ENCODE measurements at regions not wholly inside any gene's neighbourhood (a gene's known extent, or its start where the extent isn't known, plus 50 kb on each side); places are given as distances from the start of the nearest gene placed in this dataset.

- peak; percentile 23 for DNase-seq (ENCODE audit: low read depth)
- H3K4me3 ChIP-seq (ENCODE audit: low read length), result no peak overlapping the region
- no peak for TF ChIP-seq CTCF (conservative IDR thresholded peaks at IDR 0.05; ENCODE audit: low read length)
These were observed 83.3 kb downstream of the SPRY1 start for GRCh38 chr4:123479944-123480343.

DNA sequence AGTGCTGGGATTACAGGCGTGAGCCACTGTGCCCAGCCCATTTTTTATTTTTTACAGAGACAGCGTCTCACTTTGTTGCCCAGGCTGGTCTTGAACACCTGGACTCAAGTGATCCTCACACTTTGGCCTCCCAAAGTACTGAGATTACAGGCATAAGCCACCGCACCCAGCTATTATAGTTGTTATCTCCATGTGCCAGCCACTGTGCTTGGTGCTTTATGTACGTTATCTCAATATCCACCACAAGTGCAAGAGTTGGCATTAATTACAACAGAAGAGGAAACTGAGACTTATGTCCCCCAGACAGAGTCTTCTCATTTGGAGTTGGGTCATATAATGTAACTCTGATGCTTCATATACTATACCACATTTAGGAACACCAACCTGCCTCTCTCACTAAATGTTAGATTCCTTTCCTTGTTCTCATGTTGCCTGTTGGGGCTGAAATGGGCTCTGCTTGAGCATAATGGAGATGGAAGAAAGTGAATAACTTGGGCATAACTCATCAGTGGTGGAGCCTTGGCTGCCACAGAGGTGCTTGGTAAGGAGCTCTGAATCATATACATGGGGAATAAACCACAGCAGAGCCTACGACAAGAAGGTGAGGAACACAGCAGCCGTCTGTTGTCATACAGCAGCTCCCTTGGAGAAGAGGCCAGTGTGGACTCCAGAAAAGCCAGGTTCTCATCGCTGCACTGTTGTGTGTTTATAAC is 84.3 kb downstream of the SPRY1 start:
- H3K4me3 ChIP-seq (ENCODE audit: low read length), result no peak overlapping the region
- DNase-seq (ENCODE audit: low read depth), result peak; percentile 71
- no peak for TF ChIP-seq CTCF (conservative IDR thresholded peaks at IDR 0.05; ENCODE audit: low read length)

DNA sequence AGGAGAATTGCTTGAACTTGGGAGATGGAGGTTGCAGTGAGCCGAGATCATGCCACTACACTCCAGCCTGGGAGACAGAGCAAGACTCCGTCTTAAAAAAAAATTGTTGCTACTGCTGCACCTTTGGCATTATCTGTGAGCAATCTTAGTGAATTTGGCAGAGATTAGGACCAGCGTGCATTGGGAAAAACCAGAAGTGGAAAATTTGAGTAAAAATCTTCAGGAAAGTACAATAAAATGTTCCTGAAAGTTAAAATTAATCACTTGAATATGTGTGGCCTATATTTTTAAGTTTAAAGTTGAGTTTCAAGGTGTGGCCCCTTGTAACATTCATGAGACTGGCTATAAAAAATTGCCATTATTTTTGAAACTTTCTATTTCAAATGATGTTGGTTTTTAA is 85.1 kb downstream of the SPRY1 start:
- no peak for DNase-seq (ENCODE audit: low read depth)
- TF ChIP-seq CTCF (conservative IDR thresholded peaks at IDR 0.05; ENCODE audit: low read length), result no peak
- H3K4me3 ChIP-seq (ENCODE audit: low read length), result no peak overlapping the region

- no peak for TF ChIP-seq CTCF (conservative IDR thresholded peaks at IDR 0.05; ENCODE audit: low read length)
- no peak for DNase-seq (ENCODE audit: low read depth)
These were observed 87.8 kb downstream of the SPRY1 start for GRCh38 chr4:123484291-123484926.

DNA sequence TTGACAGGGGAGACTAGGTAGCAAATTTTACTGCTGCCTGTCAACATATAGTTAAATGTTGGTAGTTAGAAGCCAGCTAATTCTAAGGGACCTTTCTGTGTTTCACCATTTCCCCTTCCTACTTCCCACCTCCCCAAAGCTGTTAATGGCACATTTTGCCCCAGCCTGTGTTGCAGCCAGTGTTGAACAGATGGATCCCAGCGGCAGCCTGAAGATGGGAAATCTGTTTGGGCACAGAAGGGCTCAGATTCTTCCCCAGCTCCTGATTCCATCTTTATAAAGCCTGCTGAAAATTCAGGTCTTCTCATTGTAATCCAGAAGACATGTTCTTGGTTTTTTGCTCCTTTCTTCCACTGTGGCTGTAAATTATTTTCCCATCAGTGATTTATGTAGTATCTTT is 89.0 kb downstream of the SPRY1 start:
- H3K4me3 ChIP-seq (ENCODE audit: low read length), result no peak overlapping the region
- no peak for DNase-seq (ENCODE audit: low read depth)
- no peak for TF ChIP-seq CTCF (conservative IDR thresholded peaks at IDR 0.05; ENCODE audit: low read length)

More at GRCh38 chr4:123484291-123484926, 87.8 kb downstream of the SPRY1 start:
- no peak overlapping the region for H3K4me3 ChIP-seq (ENCODE audit: low read length)

DNA sequence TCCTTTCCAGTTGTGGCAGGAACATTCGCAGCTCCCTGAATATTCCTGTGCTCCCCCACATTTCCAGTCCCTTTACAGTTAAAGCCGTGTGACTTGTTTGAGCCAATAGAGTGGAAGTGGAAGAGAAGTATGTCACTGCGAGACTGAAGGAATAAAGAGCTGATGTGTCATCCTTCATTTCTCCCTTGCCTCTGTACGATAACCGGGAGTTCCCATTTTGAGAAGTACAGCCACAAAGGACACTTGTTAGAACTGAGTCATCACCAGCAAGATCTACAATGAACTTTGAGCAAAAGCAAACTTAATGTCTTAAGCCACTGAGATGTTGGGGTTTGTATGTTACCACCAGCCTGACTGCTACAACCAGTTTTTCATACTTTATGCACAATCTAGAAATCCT is 92.3 kb downstream of the SPRY1 start:
- no peak for TF ChIP-seq CTCF (conservative IDR thresholded peaks at IDR 0.05; ENCODE audit: low read length)
- H3K4me3 ChIP-seq (ENCODE audit: low read length), result no peak overlapping the region
- peak; percentile 24 for DNase-seq (ENCODE audit: low read depth)

GRCh38 chr4:123495530-123495929 is 98.9 kb downstream of the SPRY1 start:
- DNase-seq (ENCODE audit: low read depth), result no peak
- H3K4me3 ChIP-seq (ENCODE audit: low read length), result no peak overlapping the region
- TF ChIP-seq CTCF (conservative IDR thresholded peaks at IDR 0.05; ENCODE audit: low read length), result no peak
